Progenitor cell of endocrine pancreas (in vitro differentiated cells): ENCODE measurements at regions not wholly inside any gene's neighbourhood (a gene's known extent, or its start where the extent isn't known, plus 50 kb on each side); places are given as distances from the start of the nearest gene placed in this dataset.

Experiments used
- DNase-seq: peaks from one replicate; pipeline ENCODE4 v3.0.0; 2021; ENCODE audit warnings: low spot score; ENCODE audit not compliant: unreplicated experiment
- H3K27ac Mint-ChIP-seq: 2 replicates; pipeline ENCODE4 v1.8.0; 2021; ENCODE audit warnings: mild to moderate bottlenecking, moderate library complexity, mixed read lengths
- H3K27me3 Mint-ChIP-seq: 2 replicates; pipeline ENCODE4 v1.8.0; 2021; ENCODE audit warnings: mixed read lengths
- H3K36me3 Mint-ChIP-seq: 2 replicates; pipeline ENCODE4 v1.8.0; 2022; ENCODE audit warnings: mixed read lengths; ENCODE audit not compliant: insufficient read depth
- H3K4me1 Mint-ChIP-seq: 2 replicates; pipeline ENCODE4 v1.8.0; 2021; ENCODE audit warnings: low read depth, mixed read lengths
- H3K4me3 Mint-ChIP-seq: 2 replicates; pipeline ENCODE4 v1.8.0; 2021; ENCODE audit warnings: low read depth, mild to moderate bottlenecking, moderate library complexity, mixed read lengths
- H3K9me3 Mint-ChIP-seq: 2 replicates; pipeline ENCODE4 v1.8.0; 2021; ENCODE audit warnings: low read depth, mixed read lengths
- CTCF ChIP-seq: fragments of 200-600 bp; sonication (generic); IDR thresholded peaks from one replicate; pipeline ENCODE4 v1.5.0; 2021; ENCODE audit warnings: antibody characterized with exemption, mild to moderate bottlenecking; ENCODE audit not compliant: unreplicated experiment

DNA sequence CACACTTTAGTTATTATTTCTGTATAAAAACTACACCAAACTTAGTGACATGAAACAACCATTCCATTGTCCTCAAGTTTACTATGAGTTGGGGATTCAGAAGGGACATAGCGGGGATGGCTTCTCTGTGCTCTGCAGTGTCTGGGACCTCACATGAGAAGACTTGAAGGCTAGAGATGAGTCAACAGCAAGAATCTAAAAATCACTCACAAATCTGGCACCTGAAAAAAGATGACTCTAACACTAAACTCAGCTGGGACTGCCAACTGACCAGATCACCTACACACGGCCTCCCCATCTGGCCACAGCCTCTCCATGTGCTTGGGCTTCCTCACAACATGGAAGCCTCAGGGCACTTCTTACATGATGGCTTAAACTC lies 63.0 kb upstream of the EYA2 start:
- Mint-ChIP-seq H3K9me3 (no peaks in the 10 kb centered on the region), H3K36me3 (no peaks in the 10 kb centered on the region), H3K4me3 (no peak overlapping the region), H3K4me1 (peaks cover 2% of the 10 kb centered on the region), H3K27ac (no peak overlapping the region), H3K27me3 (peaks cover 3% of the 10 kb centered on the region)
- no peak for TF ChIP-seq CTCF
- no peak for DNase-seq

DNA sequence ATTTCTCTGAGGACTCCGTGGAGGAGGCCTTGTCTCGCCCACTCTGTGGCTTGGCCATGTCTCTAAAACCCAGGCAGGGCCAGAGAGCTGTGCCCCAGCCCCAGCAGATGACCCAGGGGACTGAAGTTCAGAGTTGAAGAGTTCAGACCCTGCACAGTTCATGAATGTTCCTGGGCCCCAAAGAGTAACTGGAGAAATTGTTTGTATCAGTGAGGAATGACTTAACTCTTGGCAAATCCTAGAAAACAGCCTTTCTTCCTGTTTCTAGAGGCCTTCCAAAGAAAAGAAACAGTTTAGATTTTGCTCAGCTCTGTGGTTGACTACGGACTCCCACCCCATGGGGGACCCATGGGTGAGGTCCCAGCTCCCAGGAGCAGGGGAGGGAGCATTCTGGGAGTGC lies 62.1 kb upstream of the EYA2 start:
- Mint-ChIP-seq H3K4me1 (peaks cover 5% of the 10 kb centered on the region), H3K27ac (no peak overlapping the region), H3K36me3 (no peaks in the 10 kb centered on the region), H3K27me3 (peaks cover 3% of the 10 kb centered on the region), H3K4me3 (no peak overlapping the region), H3K9me3 (no peaks in the 10 kb centered on the region)
- no peak for DNase-seq
- no peak for TF ChIP-seq CTCF

GRCh38 chr20:46833360-46833759 lies 61.3 kb upstream of the EYA2 start:
- DNase-seq = no peak
- no peak for TF ChIP-seq CTCF
- no peaks in the 10 kb centered on the region for H3K9me3 Mint-ChIP-seq
- peaks cover 9% of the 10 kb centered on the region for H3K4me1 Mint-ChIP-seq
- no peaks in the 10 kb centered on the region for H3K36me3 Mint-ChIP-seq
- no peak overlapping the region for H3K4me3 Mint-ChIP-seq
- no peaks in the 10 kb centered on the region for H3K27me3 Mint-ChIP-seq
- H3K27ac Mint-ChIP-seq = no peak overlapping the region

DNA sequence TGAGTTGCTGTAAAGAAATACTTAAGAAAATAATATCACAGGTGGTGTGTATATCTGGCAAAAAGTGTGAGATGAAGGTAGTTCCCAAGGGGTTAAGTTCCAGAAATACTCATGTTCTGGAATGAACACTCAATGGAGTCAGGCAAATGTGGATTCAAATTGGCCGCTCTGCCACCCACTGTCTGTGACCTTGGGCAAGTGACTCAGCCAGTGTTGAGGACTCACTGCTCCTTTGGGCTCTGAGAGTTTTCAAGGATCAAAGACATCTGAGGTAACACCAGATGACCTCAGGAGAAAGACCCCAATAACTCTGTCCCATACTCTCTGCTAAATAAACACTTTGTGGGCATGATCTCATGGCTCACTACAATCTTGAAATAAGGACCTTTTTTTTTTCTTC lies 59.2 kb upstream of the EYA2 start:
- Mint-ChIP-seq H3K27ac (no peak overlapping the region), H3K27me3 (no peaks in the 10 kb centered on the region), H3K4me1 (peaks cover 9% of the 10 kb centered on the region), H3K4me3 (no peak overlapping the region), H3K36me3 (no peaks in the 10 kb centered on the region), H3K9me3 (no peaks in the 10 kb centered on the region)
- no peak for DNase-seq
- no peak for TF ChIP-seq CTCF

DNA sequence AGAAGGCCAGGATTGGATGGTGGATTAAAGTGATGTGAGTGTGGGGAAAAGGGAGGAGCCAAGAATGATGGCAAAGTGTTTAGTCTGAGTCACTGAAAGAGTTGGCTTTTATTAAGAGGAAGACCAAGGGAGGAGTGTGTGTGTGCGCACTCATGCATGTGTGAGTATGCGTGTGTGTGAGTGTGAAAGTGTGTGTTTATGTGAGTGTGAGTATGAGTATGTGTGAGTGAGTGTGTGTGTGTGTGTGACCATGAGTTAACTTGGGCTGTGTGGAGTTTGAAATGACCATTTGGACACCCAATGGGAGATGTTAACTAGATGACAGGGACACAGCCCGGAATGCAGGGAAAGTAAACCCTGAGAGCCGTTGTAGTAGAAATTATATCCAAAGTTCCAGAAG lies 57.6 kb upstream of the EYA2 start:
- DNase-seq = no peak

More for the DNA sequence above, 57.6 kb upstream of the EYA2 start:
- H3K4me1 Mint-ChIP-seq = peaks cover 9% of the 10 kb centered on the region
- H3K4me3 Mint-ChIP-seq = no peak overlapping the region
- TF ChIP-seq CTCF = no peak
- H3K36me3 Mint-ChIP-seq = no peaks in the 10 kb centered on the region
- H3K9me3 Mint-ChIP-seq = no peaks in the 10 kb centered on the region
- no peak overlapping the region for H3K27ac Mint-ChIP-seq
- H3K27me3 Mint-ChIP-seq = no peaks in the 10 kb centered on the region
